Stimulated activated CD8-positive, alpha-beta memory T cell treated with anti-CD3 and anti-CD28 coated beads, Interleukin-2, amount 100 ng/mL, for 48 hours (primary cell): ENCODE measurements at regions not wholly inside any gene's neighbourhood (a gene's known extent, or its start where the extent isn't known, plus 50 kb on each side); places are given as distances from the start of the nearest gene placed in this dataset.
"Not testable (repeated sequence)": the region's sequence is repeated elsewhere in the genome, so short reads cannot be mapped to it uniquely, and the experiment has no call there.

ENCODE experiments used
- DNase-seq, 2 donors: peaks; one replicate each; pipeline ENCODE4 v3.0.0-alpha.2; 2020; ENCODE audit warnings: low read depth in 2 of 2

- no peak for DNase-seq
Observed at GRCh38 chr2:64795024-64795592, 141.4 kb upstream of the SERTAD2 start.

GRCh38 chr2:64796926-64797325 lies 143.2 kb upstream of the SERTAD2 start:
- no peak for DNase-seq

GRCh38 chr2:64797881-64798575 lies 144.3 kb upstream of the SERTAD2 start:
- no peak for DNase-seq

GRCh38 chr2:64799592-64800252 lies 146.0 kb upstream of the SERTAD2 start:
- no peak for DNase-seq

GRCh38 chr2:64803776-64804175 lies 150.1 kb upstream of the SERTAD2 start:
- no peak for DNase-seq

GRCh38 chr2:64804651-64805050 lies 150.9 kb upstream of the SERTAD2 start:
- no peak for DNase-seq

GRCh38 chr2:64807417-64807816 lies 153.7 kb upstream of the SERTAD2 start:
- DNase-seq = peak; percentile 29 to 43

- DNase-seq = no peak
Observed at GRCh38 chr2:64808092-64808491, 154.4 kb upstream of the SERTAD2 start.

GRCh38 chr2:64808754-64809153 lies 155.0 kb upstream of the SERTAD2 start:
- no peak for DNase-seq

- no peak for DNase-seq
Observed at GRCh38 chr2:64809216-64809615, 155.5 kb upstream of the SERTAD2 start.

GRCh38 chr2:64812285-64812684 lies 158.6 kb upstream of the SERTAD2 start:
- no peak for DNase-seq

GRCh38 chr2:64814007-64814406 lies 160.3 kb upstream of the SERTAD2 start:
- DNase-seq = no peak

GRCh38 chr2:64816526-64816925 lies 162.8 kb upstream of the SERTAD2 start:
- DNase-seq = not testable (repeated sequence)

- DNase-seq = no peak
Observed at GRCh38 chr2:64817453-64817852, 163.7 kb upstream of the SERTAD2 start.

- no peak for DNase-seq
Observed at GRCh38 chr2:64818664-64819060, 164.9 kb upstream of the SERTAD2 start.

- no peak for DNase-seq
Observed at GRCh38 chr2:64819361-64819760, 165.6 kb upstream of the SERTAD2 start.

- DNase-seq = no peak
Observed at GRCh38 chr2:64819774-64820688, 166.3 kb upstream of the SERTAD2 start.

- no peak for DNase-seq
Observed at GRCh38 chr2:64820901-64821300, 167.2 kb upstream of the SERTAD2 start.

- no peak for DNase-seq
Observed at GRCh38 chr2:64823794-64824193, 165.4 kb upstream of the SLC1A4 start.

- DNase-seq = no peak
Observed at GRCh38 chr2:64825831-64826491, 163.2 kb upstream of the SLC1A4 start.

GRCh38 chr2:64826703-64827102 lies 162.5 kb upstream of the SLC1A4 start:
- no peak for DNase-seq

- DNase-seq = no peak
Observed at GRCh38 chr2:64828261-64828660, 160.9 kb upstream of the SLC1A4 start.
